Right kidney (tissue), 1 donor: ENCODE measurements at regions not wholly inside any gene's neighbourhood (a gene's known extent, or its start where the extent isn't known, plus 50 kb on each side); places are given as distances from the start of the nearest gene placed in this dataset.
A peak's percentile ranks its signal among the peaks of the same experiment; 100 is the strongest.

ENCODE experiments used
- DNase-seq: peaks from one replicate; pipeline ENCODE4 v3.0.0-alpha.2; 2016

GRCh38 chr12:11539156-11539555 lies 110.3 kb upstream of the ETV6 start:
- DNase-seq = no peak

- no peak for DNase-seq
These were observed 109.3 kb upstream of the ETV6 start for GRCh38 chr12:11540156-11540555.

GRCh38 chr12:11540615-11541310 lies 108.7 kb upstream of the ETV6 start:
- DNase-seq = no peak

- no peak for DNase-seq
These were observed 106.9 kb upstream of the ETV6 start for GRCh38 chr12:11542599-11542998.

GRCh38 chr12:11543457-11544158 lies 105.9 kb upstream of the ETV6 start:
- no peak for DNase-seq

GRCh38 chr12:11545484-11546330 lies 103.8 kb upstream of the ETV6 start:
- no peak for DNase-seq

- peak; percentile 48 for DNase-seq
These were observed 102.7 kb upstream of the ETV6 start for GRCh38 chr12:11546582-11547270.

- DNase-seq = peak; percentile 23
These were observed 102.2 kb upstream of the ETV6 start for GRCh38 chr12:11547271-11547646.

- DNase-seq = no peak
These were observed 100.4 kb upstream of the ETV6 start for GRCh38 chr12:11549119-11549518.

GRCh38 chr12:11553871-11554533 lies 95.5 kb upstream of the ETV6 start:
- DNase-seq = peak; percentile 30

- DNase-seq = no peak
These were observed 94.3 kb upstream of the ETV6 start for GRCh38 chr12:11555195-11555594.

GRCh38 chr12:11555743-11556625 lies 93.5 kb upstream of the ETV6 start:
- no peak for DNase-seq

- DNase-seq = no peak
These were observed 92.8 kb upstream of the ETV6 start for GRCh38 chr12:11556682-11557081.

- no peak for DNase-seq
These were observed 89.7 kb upstream of the ETV6 start for GRCh38 chr12:11559626-11560340.

- no peak for DNase-seq
These were observed 88.1 kb upstream of the ETV6 start for GRCh38 chr12:11561411-11561810.

GRCh38 chr12:11563785-11564739 lies 85.4 kb upstream of the ETV6 start:
- DNase-seq = no peak

- no peak for DNase-seq
These were observed 84.4 kb upstream of the ETV6 start for GRCh38 chr12:11564984-11565651.

- no peak for DNase-seq
These were observed 83.7 kb upstream of the ETV6 start for GRCh38 chr12:11565752-11566151.
